Peyer's patch (tissue), 4 donors: ENCODE measurements at regions not wholly inside any gene's neighbourhood (a gene's known extent, or its start where the extent isn't known, plus 50 kb on each side); places are given as distances from the start of the nearest gene placed in this dataset.

Experiments used
- CTCF ChIP-seq, 6 experiments: fragments of 450-650 bp in 4 of 6; fragments of 200-600 bp in 2 of 6; sonication (generic) in 1 of 6; IDR thresholded peaks; one replicate each; pipeline ENCODE4 v1.5.1; 2017 to 2019; ENCODE audit warnings: antibody characterized with exemption in 6 of 6, mild to moderate bottlenecking in 3 of 6, moderate library complexity in 1 of 6
- POLR2A ChIP-seq, 2 donors: fragments of 450-650 bp; IDR thresholded peaks; one replicate each; pipeline ENCODE4 v1.5.1; 2017; ENCODE audit warnings: antibody characterized with exemption in 2 of 2, mild to moderate bottlenecking in 2 of 2, moderate library complexity in 2 of 2

DNA sequence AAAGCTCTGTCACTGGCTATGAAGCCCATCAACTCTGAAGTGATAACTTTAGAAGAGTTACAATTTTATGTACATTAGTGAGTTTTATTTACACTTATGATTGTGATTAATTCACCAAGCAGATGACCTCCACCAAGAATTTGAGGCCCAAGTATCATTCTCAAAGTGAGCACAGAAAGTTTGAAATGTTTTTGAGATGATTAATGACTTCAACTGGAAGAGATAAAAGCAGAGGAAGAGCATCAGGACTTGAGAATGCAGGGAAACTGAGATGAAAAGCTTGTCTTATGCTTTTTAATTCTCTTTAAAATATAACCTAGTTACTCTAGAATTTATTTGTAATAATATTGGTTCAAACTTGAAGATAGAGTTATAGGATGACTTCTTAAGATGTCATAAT, 112.8 kb upstream of the H2AZ1 start:
- TF ChIP-seq CTCF (IDR thresholded peaks at IDR 0.05): no peak
- no peak for TF ChIP-seq POLR2A (IDR thresholded peaks at IDR 0.05)
